ENCODE measurements at regions not wholly inside any gene's neighbourhood (a gene's known extent, or its start where the extent isn't known, plus 50 kb on each side); places are given as distances from the start of the nearest gene placed in this dataset.

GRCh38 chr6:121904559-121904958 lies 469.1 kb downstream of the GJA1 start:
- TF ChIP-seq CTCF (IDR thresholded peaks at IDR 0.05; ENCODE audit: low read depth, low read length, missing input control) (no peak), ATF3 (IDR thresholded peaks at IDR 0.05) (no peak), HNF4A (conservative IDR thresholded peaks at IDR 0.05) (no peak), TAF1 (conservative IDR thresholded peaks at IDR 0.05) (no peak), NR2F2 (IDR thresholded peaks at IDR 0.05) (no peak), YY1 (IDR thresholded peaks at IDR 0.05) (no peak), MAX (IDR thresholded peaks at IDR 0.05) (no peak), GABPA (IDR thresholded peaks at IDR 0.05 in 1 of 2, conservative IDR thresholded peaks at IDR 0.05 in 1 of 2) (no peak), REST (IDR thresholded peaks at IDR 0.05) (no peak), RAD21 (IDR thresholded peaks at IDR 0.05) (no peak), EGR1 (IDR thresholded peaks at IDR 0.05; ENCODE audit: low read depth in 2 of 2) (no peak)

All from liver (tissue), 3 donors.